ENCODE measurements at regions not wholly inside any gene's neighbourhood (a gene's known extent, or its start where the extent isn't known, plus 50 kb on each side); places are given as distances from the start of the nearest gene placed in this dataset.

DNA sequence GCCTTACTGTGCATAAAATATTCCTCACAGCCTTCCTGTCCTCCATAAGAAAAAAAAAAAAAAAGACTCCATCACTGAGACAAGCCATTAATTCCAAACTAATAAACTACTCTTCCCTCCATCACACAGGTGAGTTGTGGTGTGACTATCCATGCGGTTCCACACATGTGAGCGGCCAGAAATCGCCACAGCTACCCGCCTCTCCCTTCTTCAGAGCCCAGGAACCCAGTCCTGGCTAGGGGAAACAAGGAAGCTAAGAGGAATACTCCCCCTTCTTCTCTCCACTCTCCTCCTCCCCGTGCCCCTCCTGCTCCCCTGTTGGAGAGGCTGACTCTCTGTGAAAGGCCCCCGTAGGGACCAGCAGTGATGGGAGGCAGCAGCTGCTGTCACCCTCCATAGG, 128.6 kb upstream of the ARID1B start:
- TF ChIP-seq, protein P1, sequence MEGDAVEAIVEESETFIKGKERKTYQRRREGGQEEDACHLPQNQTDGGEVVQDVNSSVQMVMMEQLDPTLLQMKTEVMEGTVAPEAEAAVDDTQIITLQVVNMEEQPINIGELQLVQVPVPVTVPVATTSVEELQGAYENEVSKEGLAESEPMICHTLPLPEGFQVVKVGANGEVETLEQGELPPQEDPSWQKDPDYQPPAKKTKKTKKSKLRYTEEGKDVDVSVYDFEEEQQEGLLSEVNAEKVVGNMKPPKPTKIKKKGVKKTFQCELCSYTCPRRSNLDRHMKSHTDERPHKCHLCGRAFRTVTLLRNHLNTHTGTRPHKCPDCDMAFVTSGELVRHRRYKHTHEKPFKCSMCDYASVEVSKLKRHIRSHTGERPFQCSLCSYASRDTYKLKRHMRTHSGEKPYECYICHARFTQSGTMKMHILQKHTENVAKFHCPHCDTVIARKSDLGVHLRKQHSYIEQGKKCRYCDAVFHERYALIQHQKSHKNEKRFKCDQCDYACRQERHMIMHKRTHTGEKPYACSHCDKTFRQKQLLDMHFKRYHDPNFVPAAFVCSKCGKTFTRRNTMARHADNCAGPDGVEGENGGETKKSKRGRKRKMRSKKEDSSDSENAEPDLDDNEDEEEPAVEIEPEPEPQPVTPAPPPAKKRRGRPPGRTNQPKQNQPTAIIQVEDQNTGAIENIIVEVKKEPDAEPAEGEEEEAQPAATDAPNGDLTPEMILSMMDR (IDR thresholded peaks at IDR 0.05), result no peak
- TF ChIP-seq POLR2A (IDR thresholded peaks at IDR 0.05), result no peak
- TF ChIP-seq POLR2AphosphoS5 (IDR thresholded peaks at IDR 0.05), result no peak

Data from prostate gland (tissue), 2 donors.